Pulmonary artery endothelial cell (primary cell): ENCODE measurements at regions not wholly inside any gene's neighbourhood (a gene's known extent, or its start where the extent isn't known, plus 50 kb on each side); places are given as distances from the start of the nearest gene placed in this dataset.

ENCODE experiments used
- DNase-seq: peaks from one replicate; pipeline ENCODE4 v3.0.0-alpha.2; 2011; ENCODE audit warnings: low read depth, low spot score

- DNase-seq: no peak
These were observed 64.4 kb upstream of the NCOR2 start for GRCh38 chr12:124631681-124632256.

- DNase-seq: no peak
These were observed 63.4 kb upstream of the NCOR2 start for GRCh38 chr12:124630791-124631313.

GRCh38 chr12:124629789-124630480 lies 62.5 kb upstream of the NCOR2 start:
- no peak for DNase-seq

- DNase-seq: no peak
These were observed 61.7 kb upstream of the NCOR2 start for GRCh38 chr12:124629117-124629516.

- no peak for DNase-seq
These were observed 60.5 kb upstream of the NCOR2 start for GRCh38 chr12:124627956-124628355.

GRCh38 chr12:124626971-124627411 lies 59.6 kb upstream of the NCOR2 start:
- DNase-seq: no peak

- DNase-seq: peak; percentile 85
These were observed 58.7 kb upstream of the NCOR2 start for GRCh38 chr12:124625867-124626675.

- DNase-seq: no peak
These were observed 57.4 kb upstream of the NCOR2 start for GRCh38 chr12:124624823-124625222.

GRCh38 chr12:124623344-124624035 lies 56.1 kb upstream of the NCOR2 start:
- no peak for DNase-seq

GRCh38 chr12:124622764-124623163 lies 55.4 kb upstream of the NCOR2 start:
- no peak for DNase-seq

GRCh38 chr12:124622331-124622730 lies 54.9 kb upstream of the NCOR2 start:
- DNase-seq: no peak

GRCh38 chr12:124621296-124621660 lies 53.9 kb upstream of the NCOR2 start:
- DNase-seq: no peak

GRCh38 chr12:124620606-124621295 lies 53.3 kb upstream of the NCOR2 start:
- no peak for DNase-seq

- DNase-seq: no peak
These were observed 51.0 kb upstream of the NCOR2 start for GRCh38 chr12:124618291-124618902.

- DNase-seq: no peak
These were observed 50.2 kb upstream of the NCOR2 start for GRCh38 chr12:124617615-124618014.
